ENCODE measurements at regions not wholly inside any gene's neighbourhood (a gene's known extent, or its start where the extent isn't known, plus 50 kb on each side); places are given as distances from the start of the nearest gene placed in this dataset.

GRCh38 chr2:217520356-217521010, 482.3 kb downstream of the TNS1 start:
- no TSS peak for BruUV-seq (replicated peaks)
- ATAC-seq (no peak), DNase-seq (ENCODE audit: low read depth, low spot score) (no peak)
- TF ChIP-seq REST (IDR thresholded peaks at IDR 0.05; ENCODE audit: insufficient read depth in 1 of 2, low read depth in 2 of 2, low read length in 1 of 2) = no peak
- TF ChIP-seq CTCF (IDR thresholded peaks at IDR 0.05) = no peak
- TF ChIP-seq POLR2AphosphoS5 (IDR thresholded peaks at IDR 0.05; ENCODE audit: low read depth, low read length) = no peak
- TF ChIP-seq TCF7L2 (IDR thresholded peaks at IDR 0.05; ENCODE audit: low read depth, low read length) = no peak
- no peak for TF ChIP-seq SIN3A (IDR thresholded peaks at IDR 0.05; ENCODE audit: borderline replicate concordance, insufficient read depth, low read depth, low read length)
- no peaks in the 10 kb centered on the region for H3K27me3 ChIP-seq (ENCODE audit: control insufficient read depth, insufficient read depth, low read length)
- no peaks in the 10 kb centered on the region for H3K36me3 ChIP-seq (ENCODE audit: control insufficient read depth, insufficient read depth, low read length)
- POLR2A ChIA-PET = no interaction called here
- intact Hi-C loops (cut with micrococcal nuclease; ENCODE audit: unreplicated experiment) = no loop called here
- no peak overlapping the region for H3K4me3 ChIP-seq (ENCODE audit: low read depth in 2 of 2, low read length in 2 of 2)
- H3K9me3 ChIP-seq (ENCODE audit: control insufficient read depth, insufficient read depth, low read depth, low read length) = no peaks in the 10 kb centered on the region
- CTCF ChIA-PET = no interaction called here
- H3K27ac ChIP-seq (ENCODE audit: low read length) = no peak overlapping the region
- H3K4me1 ChIP-seq (ENCODE audit: control insufficient read depth, insufficient read depth, low read length) = no peaks in the 10 kb centered on the region
- in situ Hi-C loops (cut with HindIII; ENCODE audit: low pct_unique_long_range_greater_than_20kb, low sequenced_read_pairs) = no loop called here

- in situ Hi-C loops (cut with HindIII; ENCODE audit: low pct_unique_long_range_greater_than_20kb, low sequenced_read_pairs) (no loop called here), intact Hi-C loops (cut with micrococcal nuclease; ENCODE audit: unreplicated experiment) (loop anchor here (10.0 kb wide), 1 partner anchor 197 kb away; no protein-coding TSS in a partner anchor)
- no TSS peak for BruUV-seq (replicated peaks)
- H3K27me3 ChIP-seq (ENCODE audit: control insufficient read depth, insufficient read depth, low read length) = no peaks in the 10 kb centered on the region
- ATAC-seq = no peak
- TF ChIP-seq POLR2AphosphoS5 (IDR thresholded peaks at IDR 0.05; ENCODE audit: low read depth, low read length) = no peak
- no peak for TF ChIP-seq TCF7L2 (IDR thresholded peaks at IDR 0.05; ENCODE audit: low read depth, low read length)
- TF ChIP-seq CTCF (IDR thresholded peaks at IDR 0.05) = no peak
- TF ChIP-seq SIN3A (IDR thresholded peaks at IDR 0.05; ENCODE audit: borderline replicate concordance, insufficient read depth, low read depth, low read length) = no peak
- TF ChIP-seq REST (IDR thresholded peaks at IDR 0.05; ENCODE audit: insufficient read depth in 1 of 2, low read depth in 2 of 2, low read length in 1 of 2) = no peak
- no peak overlapping the region for H3K27ac ChIP-seq (ENCODE audit: low read length)
- no peak overlapping the region for H3K4me3 ChIP-seq (ENCODE audit: low read depth in 2 of 2, low read length in 2 of 2)
- no peaks in the 10 kb centered on the region for H3K4me1 ChIP-seq (ENCODE audit: control insufficient read depth, insufficient read depth, low read length)
- ChIA-PET POLR2A (no interaction called here), CTCF (no interaction called here)
- H3K9me3 ChIP-seq (ENCODE audit: control insufficient read depth, insufficient read depth, low read depth, low read length) = no peaks in the 10 kb centered on the region
- H3K36me3 ChIP-seq (ENCODE audit: control insufficient read depth, insufficient read depth, low read length) = no peaks in the 10 kb centered on the region
- DNase-seq (ENCODE audit: low read depth, low spot score) = no peak
Measured at GRCh38 chr2:217517402-217517801, 485.4 kb downstream of the TNS1 start.

Measured in Panc1 (cell line).